H9 (cell line): ENCODE measurements at regions not wholly inside any gene's neighbourhood (a gene's known extent, or its start where the extent isn't known, plus 50 kb on each side); places are given as distances from the start of the nearest gene placed in this dataset.

Source experiments
- DNase-seq: peaks from one replicate; pipeline ENCODE4 v3.0.0-alpha.2; 2017
- H2AFZ ChIP-seq: one replicate; pipeline ENCODE4 v1.6.1; 2013; ENCODE audit warnings: mild to moderate bottlenecking, low read length, control low read depth, moderate library complexity
- H2AK5ac ChIP-seq: 2 replicates; pipeline ENCODE4 v1.6.1; 2013; ENCODE audit warnings: low read length, control low read depth, mixed read lengths; ENCODE audit not compliant: insufficient read length
- H2BK120ac ChIP-seq: one replicate; pipeline ENCODE4 v1.6.1; 2013; ENCODE audit warnings: low read depth, mild to moderate bottlenecking, low read length, control low read depth, inconsistent platforms; ENCODE audit not compliant: poor library complexity, severe bottlenecking
- H2BK12ac ChIP-seq: 2 replicates; pipeline ENCODE4 v1.6.1; 2013; ENCODE audit warnings: low read length, control low read depth, mixed read lengths, low read depth; ENCODE audit not compliant: insufficient read length
- H2BK15ac ChIP-seq: 2 replicates; pipeline ENCODE4 v1.6.1; 2013; ENCODE audit warnings: low read depth, low read length, control low read depth
- H2BK20ac ChIP-seq: one replicate; pipeline ENCODE4 v1.6.1; 2013; ENCODE audit warnings: low read depth, mild to moderate bottlenecking, low read length, control low read depth, inconsistent platforms; ENCODE audit not compliant: poor library complexity, severe bottlenecking
- H2BK5ac ChIP-seq: 2 replicates; pipeline ENCODE4 v1.6.1; 2013; ENCODE audit warnings: low read length, control low read depth, mixed read lengths; ENCODE audit not compliant: insufficient read length
- H3K14ac ChIP-seq: 2 replicates; pipeline ENCODE4 v1.6.1; 2013; ENCODE audit warnings: low read length, control low read depth; ENCODE audit not compliant: insufficient read depth
- H3K18ac ChIP-seq: 2 replicates; pipeline ENCODE4 v1.6.1; 2013; ENCODE audit warnings: low read depth, mild to moderate bottlenecking, mixed read lengths, low read length, control low read depth; ENCODE audit not compliant: insufficient read length
- H3K23ac ChIP-seq: 2 replicates; pipeline ENCODE4 v1.6.1; 2013; ENCODE audit warnings: low read length, control low read depth, mixed read lengths, low read depth; ENCODE audit not compliant: insufficient read length
- H3K23me2 ChIP-seq: 2 replicates; pipeline ENCODE4 v1.6.1; 2013; ENCODE audit warnings: low read depth, mild to moderate bottlenecking, mixed read lengths, low read length, control low read depth; ENCODE audit not compliant: insufficient read length, poor library complexity, severe bottlenecking
- H3K27ac ChIP-seq: 2 replicates; pipeline ENCODE4 v1.5.1; 2013; ENCODE audit warnings: low read length, control low read depth, mixed read lengths, low read depth; ENCODE audit not compliant: insufficient read length
- H3K27me3 ChIP-seq: 2 replicates; pipeline ENCODE4 v1.6.1; 2013; ENCODE audit warnings: low read length, control low read depth, inconsistent platforms; ENCODE audit not compliant: insufficient read depth
- H3K4ac ChIP-seq: 2 replicates; pipeline ENCODE4 v1.6.1; 2013; ENCODE audit warnings: low read depth, mild to moderate bottlenecking, control low read depth, inconsistent platforms, low read length, moderate library complexity
- H3K4me1 ChIP-seq: 2 replicates; pipeline ENCODE4 v1.6.1; 2013; ENCODE audit warnings: low read length, control low read depth, inconsistent platforms; ENCODE audit not compliant: insufficient read depth
- H3K4me2 ChIP-seq: 2 replicates; pipeline ENCODE4 v1.6.1; 2013; ENCODE audit warnings: low read length, control low read depth, mixed read lengths; ENCODE audit not compliant: insufficient read length, insufficient read depth
- H3K56ac ChIP-seq: 2 replicates; pipeline ENCODE4 v1.6.1; 2013; ENCODE audit warnings: low read depth, mild to moderate bottlenecking, mixed read lengths, low read length, control low read depth; ENCODE audit not compliant: insufficient read length
- H3K79me1 ChIP-seq: 2 replicates; pipeline ENCODE4 v1.6.1; 2013; ENCODE audit warnings: low read depth, mild to moderate bottlenecking, moderate library complexity, low read length, control low read depth, inconsistent platforms; ENCODE audit not compliant: insufficient read depth, poor library complexity, severe bottlenecking
- H3K79me2 ChIP-seq: 2 replicates; pipeline ENCODE4 v1.6.1; 2013; ENCODE audit warnings: low read length, control low read depth, inconsistent platforms; ENCODE audit not compliant: insufficient read depth
- H3K9ac ChIP-seq: 2 replicates; pipeline ENCODE4 v1.6.1; 2013; ENCODE audit warnings: low read length, control low read depth, mixed read lengths; ENCODE audit not compliant: insufficient read length; ENCODE audit errors: extremely low read depth
- H3K9me3 ChIP-seq: one replicate; pipeline ENCODE4 v1.6.1; 2013; ENCODE audit warnings: low read depth, low read length, inconsistent platforms; ENCODE audit not compliant: control insufficient read depth
- H3T11ph ChIP-seq: one replicate; pipeline ENCODE4 v1.6.1; 2013; ENCODE audit warnings: mild to moderate bottlenecking, low read length, control low read depth, inconsistent platforms
- H4K20me1 ChIP-seq: one replicate; pipeline ENCODE4 v1.6.1; 2013; ENCODE audit not compliant: control insufficient read depth, insufficient read length, insufficient read depth
- H4K5ac ChIP-seq: 2 replicates; pipeline ENCODE4 v1.6.1; 2013; ENCODE audit warnings: low read depth, mild to moderate bottlenecking, mixed read lengths, low read length, control low read depth; ENCODE audit not compliant: insufficient read length
- H4K8ac ChIP-seq: replicated peaks from 2 replicates; pipeline ENCODE4 v1.6.1; 2013; ENCODE audit warnings: low read length, control low read depth, mixed read lengths, low read depth; ENCODE audit not compliant: insufficient read length
- H4K91ac ChIP-seq: 2 replicates; pipeline ENCODE4 v1.6.1; 2013; ENCODE audit warnings: low read depth, mild to moderate bottlenecking, moderate library complexity, mixed read lengths, low read length, control low read depth; ENCODE audit not compliant: insufficient read length
- H3K27ac Mint-ChIP-seq, 3 experiments: 2 replicates in 2 of 3; 3 replicates in 1 of 3; pipeline ENCODE4 v1.8.0; 2020 to 2021; ENCODE audit warnings: mixed read lengths in 3 of 3, mild to moderate bottlenecking in 1 of 3, moderate library complexity in 1 of 3
- H3K27me3 Mint-ChIP-seq: 2 replicates; pipeline ENCODE4 v1.8.0; 2021; ENCODE audit warnings: low read depth, mild to moderate bottlenecking, moderate library complexity, mixed read lengths
- H3K36me3 Mint-ChIP-seq, 3 experiments: 2 replicates in 2 of 3; 3 replicates in 1 of 3; pipeline ENCODE4 v1.8.0; 2020 to 2021; ENCODE audit warnings: low read depth in 3 of 3, mixed read lengths in 3 of 3; ENCODE audit not compliant: insufficient read depth in 1 of 3
- H3K4me1 Mint-ChIP-seq, 2 experiments: 2 replicates each; pipeline ENCODE4 v1.8.0; 2020; ENCODE audit warnings: mixed read lengths in 2 of 2
- H3K4me3 Mint-ChIP-seq, 2 experiments: 2 replicates in 1 of 2; 3 replicates in 1 of 2; pipeline ENCODE4 v1.8.0; 2020 to 2021; ENCODE audit warnings: mild to moderate bottlenecking in 2 of 2, mixed read lengths in 2 of 2, moderate library complexity in 1 of 2
- H3K9me3 Mint-ChIP-seq, 2 experiments: 2 replicates in 1 of 2; 3 replicates in 1 of 2; pipeline ENCODE4 v1.8.0; 2020; ENCODE audit warnings: mild to moderate bottlenecking in 2 of 2, mixed read lengths in 2 of 2, moderate library complexity in 1 of 2
- CTCF ChIP-seq: fragments of 200-600 bp; sonication (generic); conservative IDR thresholded peaks from 3 replicates; pipeline ENCODE4 v1.8.0; 2021; ENCODE audit warnings: antibody characterized with exemption, mild to moderate bottlenecking
- WGBS: extraction: QIAGEN DNeasy Blood & Tissue Kit; methylation state at CpG from one replicate; pipeline ENCODE4 v1.1.7; 2013; ENCODE audit warnings: missing lambda C conversion rate, low lambda C conversion rate, mixed read lengths; ENCODE audit not compliant: insufficient read length; ENCODE audit errors: extremely low coverage; 5-methylcytosine and 5-hydroxymethylcytosine counted together

- no CpG with 5 or more reads among the region's 4 CpGs for WGBS
- no peak overlapping the region for H3K14ac ChIP-seq
- no peaks in the 10 kb centered on the region for H3K27me3 ChIP-seq
- no peak for DNase-seq
- H3K4me2 ChIP-seq: no peak overlapping the region
- no peak overlapping the region for H3K56ac ChIP-seq
- H3T11ph ChIP-seq: no peak overlapping the region
- H3K79me1 ChIP-seq: no peaks in the 10 kb centered on the region
- no peak overlapping the region for H2BK15ac ChIP-seq
- no peak for TF ChIP-seq CTCF
- H3K4me1 Mint-ChIP-seq: peaks cover 26 to 32% of the 10 kb centered on the region in 2 experiments
- no peak overlapping the region for H3K27ac ChIP-seq
- no peak overlapping the region for H3K4ac ChIP-seq
- no peak overlapping the region for H2BK120ac ChIP-seq
- H4K20me1 ChIP-seq: no peaks in the 10 kb centered on the region
- no peak overlapping the region for H2BK20ac ChIP-seq
- no peak overlapping the region for H3K4me3 Mint-ChIP-seq
- no peaks in the 10 kb centered on the region for H3K9me3 ChIP-seq
- H2AFZ ChIP-seq: no peak overlapping the region
- H3K9me3 Mint-ChIP-seq: no peaks in the 10 kb centered on the region; a peak in 1 of 5 replicates
- H3K4me1 ChIP-seq: peaks cover 10% of the 10 kb centered on the region; the same call in 1 of the 2 replicates
- H3K9ac ChIP-seq: no peak overlapping the region
- H4K5ac ChIP-seq: no peak overlapping the region
- H3K27me3 Mint-ChIP-seq: no peaks in the 10 kb centered on the region; the same call in 1 of the 2 replicates
- H4K91ac ChIP-seq: no peak overlapping the region
- no peaks in the 10 kb centered on the region for H3K79me2 ChIP-seq
- no peak overlapping the region for H3K18ac ChIP-seq
- no peak overlapping the region for H3K23ac ChIP-seq
- no peak overlapping the region for H3K27ac Mint-ChIP-seq
- no peak overlapping the region for H2BK5ac ChIP-seq
- H2BK12ac ChIP-seq: no peak overlapping the region
- no peaks in the 10 kb centered on the region for H3K23me2 ChIP-seq
- no peak overlapping the region for H2AK5ac ChIP-seq
- no peak overlapping the region for H4K8ac ChIP-seq
- H3K36me3 Mint-ChIP-seq: no peaks in the 10 kb centered on the region
These were observed 194.0 kb upstream of the TUT7 start for GRCh38 chr9:86548220-86548619.
